Ascending aorta (tissue), 2 donors: ENCODE measurements at regions not wholly inside any gene's neighbourhood (a gene's known extent, or its start where the extent isn't known, plus 50 kb on each side); places are given as distances from the start of the nearest gene placed in this dataset.

Source experiments
- DNase-seq, 2 donors: peaks; one replicate each; pipeline ENCODE4 v3.0.0-alpha.2; 2019; ENCODE audit warnings: low spot score in 2 of 2
- H3K27ac ChIP-seq, 2 donors: fragments of 200-600 bp; sonication (generic); one replicate each; pipeline ENCODE4 v1.5.1; 2016 to 2017; ENCODE audit warnings: mild to moderate bottlenecking in 1 of 2
- H3K27me3 ChIP-seq: fragments of 200-600 bp; sonication (generic); one replicate; pipeline ENCODE4 v1.5.1; 2017
- H3K36me3 ChIP-seq, 2 donors: fragments of 200-600 bp; sonication (generic); one replicate each; pipeline ENCODE4 v1.5.1; 2016
- H3K4me1 ChIP-seq, 2 donors: fragments of 200-600 bp; sonication (generic); one replicate each; pipeline ENCODE4 v1.5.1; 2016 to 2017; ENCODE audit warnings: mild to moderate bottlenecking in 1 of 2
- H3K4me3 ChIP-seq, 2 donors: fragments of 200-600 bp; sonication (generic); one replicate each; pipeline ENCODE4 v1.5.1; 2016 to 2017; ENCODE audit warnings: mild to moderate bottlenecking in 1 of 2
- H3K9me3 ChIP-seq, 2 donors: fragments of 200-600 bp; sonication (generic); one replicate each; pipeline ENCODE4 v1.5.1; 2016
- intact Hi-C: fragments of 100-400 bp; cut with DNase I; formaldehyde crosslinking; loops from one replicate; pipeline ENCODE4 v1.15.1; 2023
- TF ChIP-seq, protein P1 (sequence below), 3 experiments: fragments of 200-600 bp in 2 of 3; fragments of 450-650 bp in 1 of 3; sonication (generic) in 2 of 3; IDR thresholded peaks; one replicate each; pipeline ENCODE4 v1.5.1; 2016 to 2019; ENCODE audit warnings: antibody characterized with exemption in 3 of 3, mild to moderate bottlenecking in 1 of 3, moderate library complexity in 1 of 3

GRCh38 chr9:38141746-38142591, 72.9 kb upstream of the SHB start:
- TF ChIP-seq, protein P1, sequence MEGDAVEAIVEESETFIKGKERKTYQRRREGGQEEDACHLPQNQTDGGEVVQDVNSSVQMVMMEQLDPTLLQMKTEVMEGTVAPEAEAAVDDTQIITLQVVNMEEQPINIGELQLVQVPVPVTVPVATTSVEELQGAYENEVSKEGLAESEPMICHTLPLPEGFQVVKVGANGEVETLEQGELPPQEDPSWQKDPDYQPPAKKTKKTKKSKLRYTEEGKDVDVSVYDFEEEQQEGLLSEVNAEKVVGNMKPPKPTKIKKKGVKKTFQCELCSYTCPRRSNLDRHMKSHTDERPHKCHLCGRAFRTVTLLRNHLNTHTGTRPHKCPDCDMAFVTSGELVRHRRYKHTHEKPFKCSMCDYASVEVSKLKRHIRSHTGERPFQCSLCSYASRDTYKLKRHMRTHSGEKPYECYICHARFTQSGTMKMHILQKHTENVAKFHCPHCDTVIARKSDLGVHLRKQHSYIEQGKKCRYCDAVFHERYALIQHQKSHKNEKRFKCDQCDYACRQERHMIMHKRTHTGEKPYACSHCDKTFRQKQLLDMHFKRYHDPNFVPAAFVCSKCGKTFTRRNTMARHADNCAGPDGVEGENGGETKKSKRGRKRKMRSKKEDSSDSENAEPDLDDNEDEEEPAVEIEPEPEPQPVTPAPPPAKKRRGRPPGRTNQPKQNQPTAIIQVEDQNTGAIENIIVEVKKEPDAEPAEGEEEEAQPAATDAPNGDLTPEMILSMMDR (IDR thresholded peaks at IDR 0.05): no peak
- Histone ChIP-seq H3K9me3 (no peaks in the 10 kb centered on the region), H3K27ac (no peak overlapping the region), H3K36me3 (no peaks in the 10 kb centered on the region), H3K4me1 (peaks cover 0 to 5% of the 10 kb centered on the region in 2 donors), H3K4me3 (no peak overlapping the region), H3K27me3 (no peaks in the 10 kb centered on the region)
- intact Hi-C loops: no loop called here
- no peak for DNase-seq

- no peak overlapping the region for H3K4me3 ChIP-seq
- H3K36me3 ChIP-seq: no peaks in the 10 kb centered on the region
- H3K9me3 ChIP-seq: no peaks in the 10 kb centered on the region
- intact Hi-C loops: no loop called here
- TF ChIP-seq, protein P1 (IDR thresholded peaks at IDR 0.05): no peak
- peaks cover 0 to 5% of the 10 kb centered on the region in 2 donors for H3K4me1 ChIP-seq
- H3K27me3 ChIP-seq: no peaks in the 10 kb centered on the region
- H3K27ac ChIP-seq: no peak overlapping the region
- no peak for DNase-seq
Measured at GRCh38 chr9:38138276-38138675, 69.2 kb upstream of the SHB start.

- H3K27me3 ChIP-seq: no peaks in the 10 kb centered on the region
- no peak for DNase-seq
Measured at GRCh38 chr9:38137342-38137741, 68.3 kb upstream of the SHB start.

DNA sequence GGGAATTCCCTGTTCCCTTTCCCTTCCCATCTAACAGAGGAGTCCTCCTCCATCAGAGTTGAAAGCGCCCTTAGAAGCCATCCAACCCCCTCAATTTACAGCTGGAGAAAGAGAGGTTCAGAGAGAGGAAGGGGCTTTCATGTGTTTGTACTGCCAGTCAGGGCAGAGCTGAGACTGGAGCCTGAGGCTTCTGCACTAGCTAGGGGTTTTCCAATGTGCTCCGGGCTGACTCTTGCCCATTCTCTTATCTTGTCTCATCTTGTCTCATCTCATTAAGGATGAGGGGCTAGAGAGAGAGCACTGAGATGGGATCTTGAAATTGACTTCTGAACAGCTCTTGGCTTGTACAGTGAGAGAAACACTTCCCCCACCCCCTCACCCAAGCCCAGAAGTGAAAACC, 67.4 kb upstream of the SHB start:
- H3K4me1 ChIP-seq: peaks cover 0 to 2% of the 10 kb centered on the region in 2 donors
- no peak for DNase-seq
- H3K36me3 ChIP-seq: no peaks in the 10 kb centered on the region
- no peak overlapping the region for H3K4me3 ChIP-seq
- intact Hi-C loops: no loop called here
- no peaks in the 10 kb centered on the region for H3K27me3 ChIP-seq
- no peak overlapping the region for H3K27ac ChIP-seq
- TF ChIP-seq, protein P1 (IDR thresholded peaks at IDR 0.05): no peak
- H3K9me3 ChIP-seq: no peaks in the 10 kb centered on the region

More at GRCh38 chr9:38137342-38137741, 68.3 kb upstream of the SHB start:
- TF ChIP-seq, protein P1 (IDR thresholded peaks at IDR 0.05): no peak
- Histone ChIP-seq H3K4me3 (no peak overlapping the region), H3K9me3 (no peaks in the 10 kb centered on the region), H3K27ac (no peak overlapping the region), H3K36me3 (no peaks in the 10 kb centered on the region), H3K4me1 (peaks cover 0 to 5% of the 10 kb centered on the region in 2 donors)
- intact Hi-C loops: no loop called here

DNA sequence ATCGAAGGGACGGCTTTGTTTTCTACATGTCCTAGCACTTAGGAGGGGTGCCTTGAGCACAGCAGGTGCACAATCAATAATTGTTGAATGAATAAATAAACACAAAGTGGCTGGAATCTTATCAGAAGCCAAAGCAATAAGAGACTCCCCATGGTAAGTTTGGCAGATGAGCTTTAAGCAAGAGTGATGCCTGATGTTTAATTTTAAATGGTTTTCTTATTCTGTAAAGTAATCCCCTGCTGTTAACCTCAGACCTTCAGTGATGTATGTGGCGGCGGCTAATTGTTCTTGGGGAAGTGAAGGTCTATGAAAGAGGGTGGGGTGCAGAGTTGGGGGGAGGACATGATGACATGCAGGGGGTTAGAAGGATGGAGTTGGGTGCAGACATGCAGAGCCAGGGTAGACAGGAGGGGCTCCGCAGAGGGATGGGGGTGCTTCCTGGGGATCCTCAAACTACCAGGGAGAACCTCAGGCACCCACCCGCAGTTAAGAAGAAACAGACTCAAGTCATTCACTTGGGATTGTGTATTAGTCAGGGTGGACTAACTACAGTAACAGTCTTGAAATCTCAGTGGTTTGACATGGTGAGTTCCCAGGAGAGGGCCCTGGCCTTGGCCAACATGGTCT, 65.7 kb upstream of the SHB start:
- no peak overlapping the region for H3K4me3 ChIP-seq
- no peaks in the 10 kb centered on the region for H3K27me3 ChIP-seq
- intact Hi-C loops: no loop called here
- no peaks in the 10 kb centered on the region for H3K4me1 ChIP-seq
- TF ChIP-seq, protein P1 (IDR thresholded peaks at IDR 0.05): no peak
- no peak overlapping the region for H3K27ac ChIP-seq
- no peak for DNase-seq
- no peaks in the 10 kb centered on the region for H3K9me3 ChIP-seq
- no peaks in the 10 kb centered on the region for H3K36me3 ChIP-seq
